Tibial nerve (tissue), 3 donors: ENCODE measurements at regions not wholly inside any gene's neighbourhood (a gene's known extent, or its start where the extent isn't known, plus 50 kb on each side); places are given as distances from the start of the nearest gene placed in this dataset.

Experiments
- CTCF ChIP-seq, 5 experiments: fragments of 200-600 bp in 3 of 5; fragments of 450-650 bp in 2 of 5; sonication (generic) in 3 of 5; IDR thresholded peaks; one replicate each; pipeline ENCODE4 v1.5.1; 2016 to 2019; ENCODE audit warnings: antibody characterized with exemption in 5 of 5, mild to moderate bottlenecking in 3 of 5, moderate library complexity in 2 of 5
- POLR2A ChIP-seq, 2 donors: fragments of 450-650 bp; IDR thresholded peaks; one replicate each; pipeline ENCODE4 v1.6.1; 2017; ENCODE audit warnings: antibody characterized with exemption in 2 of 2, mild to moderate bottlenecking in 2 of 2, moderate library complexity in 2 of 2

GRCh38 chr11:13818325-13818724, 144.2 kb upstream of the SPON1 start:
- TF ChIP-seq CTCF (IDR thresholded peaks at IDR 0.05) (no peak), POLR2A (IDR thresholded peaks at IDR 0.05) (no peak)
